WTC11 (cell line): ENCODE measurements at regions not wholly inside any gene's neighbourhood (a gene's known extent, or its start where the extent isn't known, plus 50 kb on each side); places are given as distances from the start of the nearest gene placed in this dataset.

ENCODE experiments used
- ATAC-seq: fragments of 200-7000 bp; cut with Tn5 transposase; 2 replicates; pipeline ENCODE4 v1.10.0; 2021; ENCODE audit warnings: mild to moderate bottlenecking, moderate library complexity
- CTCF ChIA-PET: fragments of 300-600 bp; sonication (Branson Sonifier 250); formaldehyde crosslinking; loops from one replicate; lab custom pipeline; 2021; ENCODE audit warnings: antibody characterized with exemption; lab: Charles Lee
- POLR2A ChIA-PET: fragments of 350-600 bp; sonication (Branson Sonifier 250); formaldehyde crosslinking; loops from one replicate; lab custom pipeline; 2021; ENCODE audit warnings: antibody characterized with exemption; lab: Charles Lee
- DNase-seq: peaks from one replicate; pipeline ENCODE4 v3.0.0; 2021; ENCODE audit warnings: low spot score
- H3K27ac Mint-ChIP-seq: 2 replicates; pipeline ENCODE4 v1.8.0; 2021; ENCODE audit warnings: mixed read lengths
- H3K27me3 Mint-ChIP-seq: 2 replicates; pipeline ENCODE4 v1.8.0; 2021; ENCODE audit warnings: low read depth, mild to moderate bottlenecking, moderate library complexity, mixed read lengths
- H3K36me3 Mint-ChIP-seq: 2 replicates; pipeline ENCODE4 v1.8.0; 2021; ENCODE audit warnings: mixed read lengths
- H3K4me1 Mint-ChIP-seq: 2 replicates; pipeline ENCODE4 v1.8.0; 2022; ENCODE audit warnings: mixed read lengths
- H3K4me3 Mint-ChIP-seq: 2 replicates; pipeline ENCODE4 v1.8.0; 2021; ENCODE audit warnings: mild to moderate bottlenecking, moderate library complexity, mixed read lengths
- H3K9me3 Mint-ChIP-seq: 2 replicates; pipeline ENCODE4 v1.8.0; 2021; ENCODE audit warnings: mixed read lengths
- AFF4 ChIP-seq: sonication (generic); formaldehyde crosslinking; IDR thresholded peaks from 2 replicates; pipeline ENCODE4 v1.8.1; 2023; ENCODE audit warnings: mild to moderate bottlenecking, missing genetic modification reagents, borderline replicate concordance
- ATF2 ChIP-seq: sonication (generic); formaldehyde crosslinking; IDR thresholded peaks from 2 replicates; pipeline ENCODE4 v1.8.1; 2022; ENCODE audit warnings: low read depth, missing genetic modification reagents, borderline replicate concordance
- CREM ChIP-seq: sonication (generic); formaldehyde crosslinking; IDR thresholded peaks from 2 replicates; pipeline ENCODE4 v1.8.1; 2022; ENCODE audit warnings: mild to moderate bottlenecking, missing genetic modification reagents, moderate library complexity
- CTCF ChIP-seq: fragments of 200-600 bp; IDR thresholded peaks from 2 replicates; pipeline ENCODE4 v1.8.0; 2022; ENCODE audit warnings: antibody characterized with exemption
- ETV6 ChIP-seq: sonication (generic); formaldehyde crosslinking; IDR thresholded peaks from 2 replicates; pipeline ENCODE4 v1.8.1; 2022; ENCODE audit warnings: mild to moderate bottlenecking, missing genetic modification reagents
- FOXJ3 ChIP-seq: sonication (generic); formaldehyde crosslinking; IDR thresholded peaks from 2 replicates; pipeline ENCODE4 v1.9.0; 2021; ENCODE audit warnings: missing genetic modification reagents, mild to moderate bottlenecking, borderline replicate concordance
- IRF2 ChIP-seq: sonication (generic); formaldehyde crosslinking; IDR thresholded peaks from 2 replicates; pipeline ENCODE4 v1.8.0; 2022; ENCODE audit warnings: low read depth, missing genetic modification reagents, borderline replicate concordance
- MAX ChIP-seq: sonication (generic); formaldehyde crosslinking; IDR thresholded peaks from 2 replicates; pipeline ENCODE4 v1.8.0; 2022; ENCODE audit warnings: mild to moderate bottlenecking, missing genetic modification reagents
- NFE2L1 ChIP-seq: sonication (generic); formaldehyde crosslinking; IDR thresholded peaks from 2 replicates; pipeline ENCODE4 v1.8.1; 2023; ENCODE audit warnings: missing genetic modification reagents
- PREB ChIP-seq: sonication (generic); formaldehyde crosslinking; IDR thresholded peaks from 2 replicates; pipeline ENCODE4 v1.8.1; 2022; ENCODE audit warnings: mild to moderate bottlenecking, missing genetic modification reagents, moderate library complexity, borderline replicate concordance
- SMAD3 ChIP-seq: sonication (generic); formaldehyde crosslinking; IDR thresholded peaks from 2 replicates; pipeline ENCODE4 v1.8.0; 2022; ENCODE audit warnings: missing genetic modification reagents, mild to moderate bottlenecking, borderline replicate concordance
- STAT6 ChIP-seq: sonication (generic); formaldehyde crosslinking; conservative IDR thresholded peaks from 2 replicates; pipeline ENCODE4 v1.8.1; 2023; ENCODE audit warnings: mild to moderate bottlenecking, low read depth, missing genetic modification reagents, moderate library complexity
- TEAD1 ChIP-seq: sonication (generic); formaldehyde crosslinking; IDR thresholded peaks from 2 replicates; pipeline ENCODE4 v1.8.0; 2022; ENCODE audit warnings: mild to moderate bottlenecking, missing genetic modification reagents
- TP53 ChIP-seq: sonication (generic); formaldehyde crosslinking; IDR thresholded peaks from 2 replicates; pipeline ENCODE4 v1.8.1; 2023; ENCODE audit warnings: mild to moderate bottlenecking, missing genetic modification reagents
- ZBTB21 ChIP-seq: sonication (generic); formaldehyde crosslinking; IDR thresholded peaks from 2 replicates; pipeline ENCODE4 v1.8.1; 2023; ENCODE audit warnings: mild to moderate bottlenecking, missing genetic modification reagents, borderline replicate concordance
- ZNF317 ChIP-seq: sonication (generic); formaldehyde crosslinking; IDR thresholded peaks from 2 replicates; pipeline ENCODE4 v1.8.1; 2023; ENCODE audit warnings: low read depth, mild to moderate bottlenecking, moderate library complexity, missing genetic modification reagents, borderline replicate concordance
- ZNF671 ChIP-seq: fragments of 250-450 bp; sonication (Bioruptor Pico); IDR thresholded peaks from 2 replicates; pipeline ENCODE4 v1.8.0; 2021; ENCODE audit warnings: mild to moderate bottlenecking
- ZSCAN18 ChIP-seq: fragments of 250-450 bp; sonication (Bioruptor Pico); IDR thresholded peaks from 2 replicates; pipeline ENCODE4 v2.1.2; 2022; ENCODE audit warnings: mild to moderate bottlenecking, moderate library complexity

- ATAC-seq (no peak), DNase-seq (no peak)
- Mint-ChIP-seq H3K4me1 (peaks cover 13% of the 10 kb centered on the region), H3K36me3 (peaks cover 23% of the 10 kb centered on the region), H3K4me3 (no peak overlapping the region), H3K9me3 (peaks cover 41% of the 10 kb centered on the region), H3K27me3 (no peaks in the 10 kb centered on the region; the same call in 1 of the 2 replicates), H3K27ac (no peak overlapping the region)
- POLR2A ChIA-PET, result no interaction called here
- CTCF ChIA-PET, result no interaction called here
- no peak for TF ChIP-seq CREM
- TF ChIP-seq NFE2L1 (CRISPR knock-in tag), result no peak
- TF ChIP-seq ETV6 (CRISPR knock-in tag), result no peak
These were observed 482.9 kb upstream of the BOD1L1 start for GRCh38 chr4:14110407-14110806.

- Mint-ChIP-seq H3K27me3 (no peaks in the 10 kb centered on the region), H3K36me3 (peaks cover 11% of the 10 kb centered on the region), H3K27ac (no peak overlapping the region; the same call in 1 of the 2 replicates), H3K4me3 (no peak overlapping the region), H3K9me3 (peaks cover 29% of the 10 kb centered on the region), H3K4me1 (peaks cover 20% of the 10 kb centered on the region)
- TF ChIP-seq ATF2 (CRISPR knock-in tag) (no peak), TP53 (CRISPR knock-in tag) (no peak), TEAD1 (CRISPR knock-in tag) (no peak), MAX (CRISPR knock-in tag) (no peak), STAT6 (no peak), IRF2 (CRISPR knock-in tag) (no peak), ZNF671 (no peak), CTCF (no peak), PREB (CRISPR knock-in tag) (no peak), ZSCAN18 (CRISPR knock-in tag) (no peak), ZBTB21 (CRISPR knock-in tag) (no peak), AFF4 (CRISPR knock-in tag) (no peak), SMAD3 (no peak), ZNF317 (CRISPR knock-in tag) (no peak), FOXJ3 (CRISPR knock-in tag) (no peak)
- no peak for ATAC-seq
- DNase-seq, result no peak
- POLR2A ChIA-PET, result no interaction called here
- CTCF ChIA-PET, result interaction anchor here (0.6 kb wide), 1 partner anchor 214 kb away, joined by 3 read pairs; no protein-coding TSS in a partner anchor
These were observed 484.2 kb upstream of the BOD1L1 start for GRCh38 chr4:14111730-14112181.
